Endothelial cell of umbilical vein (primary cell): ENCODE measurements at regions not wholly inside any gene's neighbourhood (a gene's known extent, or its start where the extent isn't known, plus 50 kb on each side); places are given as distances from the start of the nearest gene placed in this dataset.

ENCODE experiments used
- BruUV-seq: library from RNA; stranded (reverse); fragments of 400-500 nt; replicated peaks from 2 replicates; lab custom pipeline; 2021; lab: Mats Ljungman, UMichigan
- CTCF ChIA-PET: fragments of 300-600, 350-600 bp; sonication (Branson Sonifier 250); formaldehyde crosslinking; loops from one replicate; lab custom pipeline; 2021; ENCODE audit warnings: antibody characterized with exemption, inconsistent platforms; lab: Charles Lee
- POLR2A ChIA-PET: fragments of 300-600, 350-600 bp; sonication (Branson Sonifier 250); formaldehyde crosslinking; loops from one replicate; lab custom pipeline; 2021; ENCODE audit warnings: antibody characterized with exemption, inconsistent platforms; lab: Charles Lee
- DNase-seq: peaks from one replicate; pipeline ENCODE4 v3.0.0-alpha.2; 2011; ENCODE audit warnings: low read depth, low spot score
- FAIRE-seq: peaks from 2 replicates; lab custom pipeline; 2011; peaks lifted over from hg19 to GRCh38; lab: Jason Lieb, UNC
- H2AFZ ChIP-seq: 2 replicates; pipeline ENCODE4 v1.6.0; 2012; ENCODE audit warnings: low read depth, low read length, control low read depth, inconsistent platforms
- H3K27ac ChIP-seq: 2 replicates; pipeline ENCODE4 v1.5.1; 2011; ENCODE audit warnings: low read depth, mild to moderate bottlenecking, control low read depth, low read length, moderate library complexity; ENCODE audit not compliant: insufficient read depth
- H3K27me3 ChIP-seq, 2 experiments: 2 replicates each; pipeline versions ENCODE4 v1.6.0 to v1.6.1; 2011; ENCODE audit warnings: low read length in 2 of 2, mixed read lengths in 1 of 2; ENCODE audit not compliant: control insufficient read depth in 2 of 2, insufficient read depth in 2 of 2
- H3K36me3 ChIP-seq, 2 experiments: 2 replicates in 1 of 2; 3 replicates in 1 of 2; pipeline ENCODE4 v1.5.1; 2011; ENCODE audit warnings: low read length in 2 of 2, mild to moderate bottlenecking in 1 of 2, moderate library complexity in 1 of 2; ENCODE audit not compliant: control insufficient read depth in 2 of 2, insufficient read depth in 2 of 2; ENCODE audit errors: extremely low read depth in 1 of 2
- H3K4me1 ChIP-seq: 3 replicates; pipeline ENCODE4 v1.5.1; 2011; ENCODE audit warnings: mild to moderate bottlenecking, low read length; ENCODE audit not compliant: control insufficient read depth, insufficient read depth; ENCODE audit errors: extremely low read depth
- H3K4me2 ChIP-seq: 2 replicates; pipeline ENCODE4 v1.6.1; 2011; ENCODE audit warnings: low read length, control low read depth, mixed read lengths; ENCODE audit not compliant: insufficient read depth
- H3K4me3 ChIP-seq, 3 experiments: fragments of 200-600 bp in 1 of 3; sonication (generic), shearing (Covaris generic) in 1 of 3; replicated peaks in 1 of 3; 2 replicates each; pipeline ENCODE4 v1.5.1; 2011 to 2016; ENCODE audit warnings: control low read depth in 3 of 3, low read length in 3 of 3, mild to moderate bottlenecking in 2 of 3, inconsistent platforms in 1 of 3, low read depth in 1 of 3, moderate library complexity in 1 of 3; ENCODE audit not compliant: insufficient read depth in 1 of 3
- H3K79me2 ChIP-seq: 2 replicates; pipeline ENCODE4 v1.6.0; 2012; ENCODE audit warnings: low read length, inconsistent platforms; ENCODE audit not compliant: control insufficient read depth, insufficient read depth
- H3K9ac ChIP-seq: replicated peaks from 2 replicates; pipeline ENCODE3; 2011; ENCODE audit warnings: low read length, control low read depth; ENCODE audit not compliant: insufficient read depth; ENCODE audit errors: extremely low read depth
- H3K9me1 ChIP-seq: replicated peaks from 3 replicates; pipeline ENCODE4 v1.6.0; 2011; ENCODE audit warnings: mild to moderate bottlenecking, low read length; ENCODE audit not compliant: control insufficient read depth, insufficient read depth; ENCODE audit errors: extremely low read depth
- H3K9me3 ChIP-seq: replicated peaks from 2 replicates; pipeline ENCODE4 v1.5.1; 2012; ENCODE audit warnings: low read length, inconsistent platforms; ENCODE audit not compliant: control insufficient read depth, insufficient read depth
- H4K20me1 ChIP-seq: replicated peaks from 2 replicates; pipeline ENCODE3; 2011; ENCODE audit warnings: mild to moderate bottlenecking, low read length; ENCODE audit not compliant: control insufficient read depth, insufficient read depth; ENCODE audit errors: extremely low read depth
- EZH2 ChIP-seq: IDR thresholded peaks from 2 replicates; pipeline ENCODE4 v1.6.1; 2012; ENCODE audit warnings: borderline replicate concordance, low read depth, mild to moderate bottlenecking, moderate library complexity, low read length, inconsistent platforms; ENCODE audit not compliant: severe bottlenecking
- FOS ChIP-seq: IDR thresholded peaks from 2 replicates; pipeline ENCODE4 v1.6.1; 2011; ENCODE audit warnings: mild to moderate bottlenecking, low read length, moderate library complexity, borderline replicate concordance; ENCODE audit not compliant: insufficient read depth
- GATA2 ChIP-seq: IDR thresholded peaks from 2 replicates; pipeline ENCODE4 v1.7.0; 2011; ENCODE audit warnings: low read depth, mild to moderate bottlenecking, moderate library complexity, mixed read lengths, low read length; ENCODE audit not compliant: insufficient read length, insufficient read depth
- JUN ChIP-seq: IDR thresholded peaks from 2 replicates; pipeline ENCODE4 v1.6.1; 2011; ENCODE audit warnings: borderline replicate concordance, low read depth; ENCODE audit not compliant: insufficient read length, insufficient read depth
- MYC ChIP-seq: IDR thresholded peaks from one replicate; pipeline ENCODE4 v1.6.1; 2011; ENCODE audit warnings: mild to moderate bottlenecking, low read depth, low read length
- POLR2A ChIP-seq: IDR thresholded peaks from 2 replicates; pipeline ENCODE4 v1.6.1; 2012; ENCODE audit warnings: low read depth, mild to moderate bottlenecking, control low read depth, low read length
- POLR2AphosphoS5 ChIP-seq: IDR thresholded peaks from 2 replicates; pipeline ENCODE4 v1.6.1; 2012; ENCODE audit warnings: low read depth, mild to moderate bottlenecking, control low read depth, low read length, moderate library complexity; ENCODE audit not compliant: insufficient read depth
- dilution Hi-C: fragments of 300-500 bp; cut with MboI; formaldehyde crosslinking; loops from one replicate; pipeline ENCODE4 v1.15.0; 2019; ENCODE audit warnings: low sequenced_read_pairs; ENCODE audit not compliant: extremely low pct_ligation_motif_present
- intact Hi-C: fragments of 100-400 bp; cut with micrococcal nuclease; formaldehyde crosslinking; loops from one replicate; pipeline ENCODE4 v1.10.0; 2022
- TF ChIP-seq, protein P1 (sequence below), 2 donors: IDR thresholded peaks; 1 replicate in 1 of 2; 2 replicates in 1 of 2; pipeline ENCODE4 v1.5.1; 2011; ENCODE audit warnings: low read length in 2 of 2, mild to moderate bottlenecking in 2 of 2, moderate library complexity in 2 of 2, control low read depth in 1 of 2, inconsistent platforms in 1 of 2, low read depth in 1 of 2; ENCODE audit not compliant: insufficient read depth in 1 of 2; ENCODE audit errors: extremely low read depth in 1 of 2
- TF ChIP-seq, protein P2 (sequence below): IDR thresholded peaks from 2 replicates; pipeline ENCODE4 v1.6.1; 2011; ENCODE audit not compliant: insufficient read depth, insufficient read length

DNA sequence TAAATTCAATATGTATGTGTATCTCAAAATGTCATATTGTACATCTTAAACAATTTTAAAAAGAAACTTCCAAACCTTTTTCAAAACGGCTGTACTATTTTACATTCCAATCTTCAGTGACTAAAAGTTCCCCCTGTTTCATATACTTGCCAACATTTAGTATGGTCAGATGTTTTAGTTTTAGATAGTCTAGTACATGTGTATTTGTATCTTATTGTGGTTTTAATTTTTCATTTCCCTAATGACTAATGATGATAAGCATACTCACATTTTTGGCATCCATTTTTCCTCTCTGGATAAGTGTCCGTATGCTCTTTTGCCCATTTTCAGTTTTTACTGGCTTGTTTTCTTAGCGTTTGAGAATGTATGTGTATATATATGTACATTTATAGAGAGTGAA is 212.2 kb upstream of the MAGEB18 start:
- ChIA-PET POLR2A (no interaction called here), CTCF (no interaction called here)
- Histone ChIP-seq H3K36me3 (no peaks in the 10 kb centered on the region), H3K4me3 (no peak overlapping the region), H3K9me1 (no peaks in the 10 kb centered on the region), H3K9me3 (no peaks in the 10 kb centered on the region), H3K79me2 (no peaks in the 10 kb centered on the region), H3K9ac (no peak overlapping the region), H4K20me1 (no peaks in the 10 kb centered on the region), H3K4me1 (no peaks in the 10 kb centered on the region), H3K4me2 (no peak overlapping the region), H3K27ac (no peak overlapping the region), H3K27me3 (no peaks in the 10 kb centered on the region), H2AFZ (no peak overlapping the region)
- no peak for TF ChIP-seq POLR2A
- TF ChIP-seq JUN = no peak
- TF ChIP-seq GATA2 = no peak
- no peak for TF ChIP-seq EZH2
- TF ChIP-seq, protein P1, sequence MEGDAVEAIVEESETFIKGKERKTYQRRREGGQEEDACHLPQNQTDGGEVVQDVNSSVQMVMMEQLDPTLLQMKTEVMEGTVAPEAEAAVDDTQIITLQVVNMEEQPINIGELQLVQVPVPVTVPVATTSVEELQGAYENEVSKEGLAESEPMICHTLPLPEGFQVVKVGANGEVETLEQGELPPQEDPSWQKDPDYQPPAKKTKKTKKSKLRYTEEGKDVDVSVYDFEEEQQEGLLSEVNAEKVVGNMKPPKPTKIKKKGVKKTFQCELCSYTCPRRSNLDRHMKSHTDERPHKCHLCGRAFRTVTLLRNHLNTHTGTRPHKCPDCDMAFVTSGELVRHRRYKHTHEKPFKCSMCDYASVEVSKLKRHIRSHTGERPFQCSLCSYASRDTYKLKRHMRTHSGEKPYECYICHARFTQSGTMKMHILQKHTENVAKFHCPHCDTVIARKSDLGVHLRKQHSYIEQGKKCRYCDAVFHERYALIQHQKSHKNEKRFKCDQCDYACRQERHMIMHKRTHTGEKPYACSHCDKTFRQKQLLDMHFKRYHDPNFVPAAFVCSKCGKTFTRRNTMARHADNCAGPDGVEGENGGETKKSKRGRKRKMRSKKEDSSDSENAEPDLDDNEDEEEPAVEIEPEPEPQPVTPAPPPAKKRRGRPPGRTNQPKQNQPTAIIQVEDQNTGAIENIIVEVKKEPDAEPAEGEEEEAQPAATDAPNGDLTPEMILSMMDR (IDR thresholded peaks at IDR 0.05; ENCODE audit: extremely low read depth in 1 of 2, insufficient read depth in 1 of 2, low read depth in 1 of 2, low read length in 2 of 2) = no peak
- no peak for TF ChIP-seq MYC
- no peak for TF ChIP-seq FOS
- no TSS peak for BruUV-seq
- no peak for FAIRE-seq
- dilution Hi-C loops = no loop called here
- peak; percentile 1 for DNase-seq
- intact Hi-C loops = no loop called here

DNA sequence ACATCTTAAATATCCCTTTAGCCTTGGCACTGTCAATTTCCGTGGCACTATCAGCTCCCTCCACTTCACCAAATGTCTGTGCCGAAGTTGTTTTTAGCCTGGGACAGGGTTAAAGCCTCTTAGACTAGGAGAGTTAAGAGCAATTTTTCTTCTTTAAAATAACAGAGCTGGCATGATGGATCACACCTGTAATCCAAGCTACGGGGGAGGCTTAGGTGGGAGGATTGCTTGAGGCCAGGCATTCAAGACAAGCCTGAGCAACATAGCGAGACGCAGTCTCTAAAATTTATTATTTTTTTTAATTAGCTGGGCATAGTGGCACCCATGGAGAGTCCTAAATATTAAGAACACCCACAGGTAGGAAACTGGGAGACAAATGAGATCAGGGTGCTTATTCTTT is 209.8 kb upstream of the MAGEB18 start:
- intact Hi-C loops (no loop called here), dilution Hi-C loops (no loop called here)
- no peak overlapping the region for H3K9ac ChIP-seq
- no peak for FAIRE-seq
- H4K20me1 ChIP-seq = no peaks in the 10 kb centered on the region
- H3K4me1 ChIP-seq = no peaks in the 10 kb centered on the region
- no peak overlapping the region for H3K4me3 ChIP-seq
- no peaks in the 10 kb centered on the region for H3K79me2 ChIP-seq
- H3K9me1 ChIP-seq = no peaks in the 10 kb centered on the region
- no peak overlapping the region for H3K4me2 ChIP-seq
- H3K27ac ChIP-seq = no peak overlapping the region
- CTCF ChIA-PET = no interaction called here
- no peaks in the 10 kb centered on the region for H3K27me3 ChIP-seq
- no peak for DNase-seq
- no peak for TF ChIP-seq GATA2
- TF ChIP-seq POLR2A = no peak
- no peak for TF ChIP-seq JUN
- no peak for TF ChIP-seq POLR2AphosphoS5
- TF ChIP-seq, protein P2, sequence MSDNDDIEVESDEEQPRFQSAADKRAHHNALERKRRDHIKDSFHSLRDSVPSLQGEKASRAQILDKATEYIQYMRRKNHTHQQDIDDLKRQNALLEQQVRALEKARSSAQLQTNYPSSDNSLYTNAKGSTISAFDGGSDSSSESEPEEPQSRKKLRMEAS = no peak
- TF ChIP-seq EZH2 = no peak
- no peak for TF ChIP-seq FOS
- TF ChIP-seq MYC = no peak
- TF ChIP-seq, protein P1 (IDR thresholded peaks at IDR 0.05; ENCODE audit: extremely low read depth in 1 of 2, insufficient read depth in 1 of 2, low read depth in 1 of 2, low read length in 2 of 2) = no peak
- no peak overlapping the region for H2AFZ ChIP-seq
- H3K36me3 ChIP-seq = no peaks in the 10 kb centered on the region
- POLR2A ChIA-PET = no interaction called here
- BruUV-seq = no TSS peak
- H3K9me3 ChIP-seq = no peaks in the 10 kb centered on the region
